Calu3 (cell line): ENCODE measurements at regions not wholly inside any gene's neighbourhood (a gene's known extent, or its start where the extent isn't known, plus 50 kb on each side); places are given as distances from the start of the nearest gene placed in this dataset.
"Not testable (repeated sequence)": the region's sequence is repeated elsewhere in the genome, so short reads cannot be mapped to it uniquely, and the experiment has no call there.

Source experiments
- BruUV-seq: library from RNA; stranded (reverse); fragments of 400-500 nt; replicated peaks from 2 replicates; lab custom pipeline; 2021; lab: Mats Ljungman, UMichigan
- CTCF ChIA-PET: fragments of 300-600 bp; sonication (Branson Sonifier 250); formaldehyde crosslinking; loops from one replicate; lab custom pipeline; 2022; ENCODE audit warnings: antibody characterized with exemption; lab: Charles Lee
- DNase-seq: peaks from one replicate; pipeline ENCODE4 v3.0.0; 2022
- H3K27ac Mint-ChIP-seq: one replicate; pipeline ENCODE4 v1.8.0; 2022; ENCODE audit warnings: mixed read lengths; ENCODE audit not compliant: unreplicated experiment
- H3K27me3 Mint-ChIP-seq: one replicate; pipeline ENCODE4 v1.8.0; 2022; ENCODE audit warnings: mixed read lengths; ENCODE audit not compliant: unreplicated experiment
- H3K36me3 Mint-ChIP-seq: one replicate; pipeline ENCODE4 v1.8.0; 2022; ENCODE audit warnings: mild to moderate bottlenecking, moderate library complexity, mixed read lengths; ENCODE audit not compliant: insufficient read depth, unreplicated experiment
- H3K4me1 Mint-ChIP-seq: one replicate; pipeline ENCODE4 v1.8.0; 2022; ENCODE audit warnings: mild to moderate bottlenecking, low read depth, mixed read lengths; ENCODE audit not compliant: unreplicated experiment
- H3K4me3 Mint-ChIP-seq: one replicate; pipeline ENCODE4 v1.8.0; 2022; ENCODE audit warnings: mild to moderate bottlenecking, low read depth, moderate library complexity, mixed read lengths; ENCODE audit not compliant: unreplicated experiment
- H3K9me3 Mint-ChIP-seq: one replicate; pipeline ENCODE4 v1.8.0; 2022; ENCODE audit warnings: low read depth, mixed read lengths; ENCODE audit not compliant: unreplicated experiment
- CTCF ChIP-seq: fragments of 200-600 bp; IDR thresholded peaks from one replicate; pipeline ENCODE4 v1.8.0; 2022; ENCODE audit warnings: antibody characterized with exemption; ENCODE audit not compliant: unreplicated experiment
- intact Hi-C: fragments of 100-400 bp; cut with micrococcal nuclease; formaldehyde crosslinking; loops from one replicate; pipeline ENCODE4 v1.10.0; 2022; ENCODE audit not compliant: unreplicated experiment

GRCh38 chr11:116044941-116045340, 540.7 kb upstream of the CADM1 start:
- Mint-ChIP-seq H3K36me3 (no peaks in the 10 kb centered on the region), H3K27ac (no peak overlapping the region), H3K4me3 (no peak overlapping the region), H3K4me1 (no peaks in the 10 kb centered on the region), H3K9me3 (peaks cover 4% of the 10 kb centered on the region), H3K27me3 (no peaks in the 10 kb centered on the region)
- DNase-seq, result no peak
- no peak for TF ChIP-seq CTCF
- CTCF ChIA-PET, result no interaction called here
- intact Hi-C loops, result no loop called here
- BruUV-seq, result no TSS peak

DNA sequence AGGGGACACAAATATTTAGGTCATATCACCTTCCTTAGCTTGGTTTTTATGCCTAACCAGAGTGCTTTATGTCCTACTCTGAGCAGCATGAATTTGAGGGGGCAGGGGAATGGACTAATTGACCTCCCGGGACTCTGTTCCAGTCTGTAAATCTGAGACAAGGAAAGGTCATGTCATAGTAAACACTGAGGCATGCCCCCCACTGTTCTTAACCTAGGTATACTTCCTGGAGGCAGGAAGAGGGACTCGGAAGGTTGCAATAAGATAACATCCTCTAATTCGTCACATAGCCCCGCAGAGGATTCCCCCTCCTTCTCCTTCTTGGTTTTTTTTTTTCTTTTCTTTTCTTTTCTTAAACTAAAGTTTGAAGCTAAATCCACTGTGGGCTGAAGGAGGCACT, 540.3 kb upstream of the CADM1 start:
- CTCF ChIA-PET, result no interaction called here
- no peak for DNase-seq
- Mint-ChIP-seq H3K9me3 (peaks cover 4% of the 10 kb centered on the region), H3K36me3 (no peaks in the 10 kb centered on the region), H3K27me3 (no peaks in the 10 kb centered on the region), H3K27ac (no peak overlapping the region), H3K4me3 (no peak overlapping the region), H3K4me1 (no peaks in the 10 kb centered on the region)
- TF ChIP-seq CTCF, result no peak
- no TSS peak for BruUV-seq
- intact Hi-C loops, result no loop called here

DNA sequence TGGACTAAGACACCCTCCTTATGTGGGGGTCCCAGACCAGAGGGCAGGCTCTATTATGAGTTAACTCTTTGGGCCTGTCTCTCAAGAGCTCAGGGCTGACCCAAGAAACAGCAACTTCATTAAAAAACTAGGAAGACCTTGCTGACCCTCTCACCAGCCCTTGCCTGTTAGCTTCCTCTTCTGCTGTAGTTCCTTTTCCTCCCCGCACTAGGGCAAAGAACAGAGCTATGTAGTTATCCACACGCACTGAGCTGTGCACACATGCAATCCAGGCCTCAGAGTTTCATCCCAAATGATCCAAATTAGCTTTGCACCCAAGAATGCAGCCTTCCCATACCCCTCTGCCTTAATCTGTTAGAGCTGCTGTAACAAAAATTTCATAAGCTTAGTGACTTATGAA, 539.6 kb upstream of the CADM1 start:
- H3K4me3 Mint-ChIP-seq, result no peak overlapping the region
- no peaks in the 10 kb centered on the region for H3K27me3 Mint-ChIP-seq
- no peaks in the 10 kb centered on the region for H3K4me1 Mint-ChIP-seq
- no peak for DNase-seq
- no peak for TF ChIP-seq CTCF
- intact Hi-C loops, result no loop called here
- no TSS peak for BruUV-seq
- H3K9me3 Mint-ChIP-seq, result peaks cover 4% of the 10 kb centered on the region
- no peak overlapping the region for H3K27ac Mint-ChIP-seq
- no peaks in the 10 kb centered on the region for H3K36me3 Mint-ChIP-seq
- CTCF ChIA-PET, result no interaction called here

- H3K4me1 Mint-ChIP-seq, BruUV-seq, H3K9me3 Mint-ChIP-seq, H3K27me3 Mint-ChIP-seq, H3K4me3 Mint-ChIP-seq, CTCF ChIA-PET, H3K36me3 Mint-ChIP-seq, H3K27ac Mint-ChIP-seq, DNase-seq, intact Hi-C loops: not testable (repeated sequence)
Measured at GRCh38 chr11:116043059-116043458, 538.8 kb upstream of the CADM1 start.

DNA sequence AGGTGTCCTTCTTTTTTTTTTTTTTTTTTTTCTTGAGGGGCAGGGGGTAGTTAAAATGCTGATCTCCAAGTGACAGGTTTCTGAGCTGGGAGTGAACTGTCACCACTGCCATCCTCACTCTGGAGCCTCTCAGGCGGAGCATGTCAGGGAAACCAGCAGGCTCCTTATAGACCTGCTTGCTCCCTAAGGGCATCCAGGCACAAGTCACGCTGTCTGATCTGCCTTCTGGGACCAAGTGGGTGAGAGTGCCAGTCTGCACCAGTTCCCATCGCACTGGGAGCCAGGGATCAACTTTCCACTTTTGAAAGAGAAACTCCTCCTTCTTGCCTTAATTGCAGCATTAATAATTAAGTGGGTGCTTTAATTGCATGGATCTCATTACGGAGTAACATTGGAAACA, 537.9 kb upstream of the CADM1 start:
- TF ChIP-seq CTCF, result no peak
- Mint-ChIP-seq H3K36me3 (no peaks in the 10 kb centered on the region), H3K4me1 (no peaks in the 10 kb centered on the region), H3K9me3 (peaks cover 4% of the 10 kb centered on the region), H3K4me3 (no peak overlapping the region), H3K27ac (no peak overlapping the region), H3K27me3 (no peaks in the 10 kb centered on the region)
- intact Hi-C loops, result no loop called here
- no TSS peak for BruUV-seq
- CTCF ChIA-PET, result no interaction called here
- no peak for DNase-seq
